ENCODE measurements at regions not wholly inside any gene's neighbourhood (a gene's known extent, or its start where the extent isn't known, plus 50 kb on each side); places are given as distances from the start of the nearest gene placed in this dataset.

DNA sequence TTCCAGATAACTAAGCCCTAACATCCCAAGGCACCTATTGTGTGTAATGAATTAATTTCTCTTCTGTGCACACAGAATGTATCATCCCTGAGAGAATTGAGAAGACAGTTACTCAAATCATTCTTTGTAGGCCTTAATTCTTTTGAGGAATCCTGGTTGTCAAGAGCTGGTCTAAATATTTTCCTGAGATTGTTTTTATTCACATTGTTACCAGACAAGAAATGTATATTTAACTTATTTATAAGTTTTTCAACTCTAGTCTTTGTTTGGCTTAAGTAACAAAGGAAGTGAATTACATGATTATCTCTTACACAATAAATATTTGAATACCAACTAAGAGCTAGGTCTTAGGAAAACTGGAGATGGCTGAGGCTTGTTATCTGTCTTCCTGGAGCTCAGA, 169.4 kb downstream of the DACT1 start:
- POLR2A ChIA-PET, result no interaction called here
- CTCF ChIA-PET, result interaction anchor here (1.3 kb wide), 2 partner anchors 9 to 20 kb away, joined by 3 to 4 read pairs; no protein-coding TSS in a partner anchor
- TF ChIP-seq, protein P1, sequence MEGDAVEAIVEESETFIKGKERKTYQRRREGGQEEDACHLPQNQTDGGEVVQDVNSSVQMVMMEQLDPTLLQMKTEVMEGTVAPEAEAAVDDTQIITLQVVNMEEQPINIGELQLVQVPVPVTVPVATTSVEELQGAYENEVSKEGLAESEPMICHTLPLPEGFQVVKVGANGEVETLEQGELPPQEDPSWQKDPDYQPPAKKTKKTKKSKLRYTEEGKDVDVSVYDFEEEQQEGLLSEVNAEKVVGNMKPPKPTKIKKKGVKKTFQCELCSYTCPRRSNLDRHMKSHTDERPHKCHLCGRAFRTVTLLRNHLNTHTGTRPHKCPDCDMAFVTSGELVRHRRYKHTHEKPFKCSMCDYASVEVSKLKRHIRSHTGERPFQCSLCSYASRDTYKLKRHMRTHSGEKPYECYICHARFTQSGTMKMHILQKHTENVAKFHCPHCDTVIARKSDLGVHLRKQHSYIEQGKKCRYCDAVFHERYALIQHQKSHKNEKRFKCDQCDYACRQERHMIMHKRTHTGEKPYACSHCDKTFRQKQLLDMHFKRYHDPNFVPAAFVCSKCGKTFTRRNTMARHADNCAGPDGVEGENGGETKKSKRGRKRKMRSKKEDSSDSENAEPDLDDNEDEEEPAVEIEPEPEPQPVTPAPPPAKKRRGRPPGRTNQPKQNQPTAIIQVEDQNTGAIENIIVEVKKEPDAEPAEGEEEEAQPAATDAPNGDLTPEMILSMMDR (IDR thresholded peaks at IDR 0.05; ENCODE audit: control extremely low read depth, extremely low read depth, low read depth, missing control alignments), result no peak
- DNase-seq (ENCODE audit: extremely low spot score), result no peak

DNA sequence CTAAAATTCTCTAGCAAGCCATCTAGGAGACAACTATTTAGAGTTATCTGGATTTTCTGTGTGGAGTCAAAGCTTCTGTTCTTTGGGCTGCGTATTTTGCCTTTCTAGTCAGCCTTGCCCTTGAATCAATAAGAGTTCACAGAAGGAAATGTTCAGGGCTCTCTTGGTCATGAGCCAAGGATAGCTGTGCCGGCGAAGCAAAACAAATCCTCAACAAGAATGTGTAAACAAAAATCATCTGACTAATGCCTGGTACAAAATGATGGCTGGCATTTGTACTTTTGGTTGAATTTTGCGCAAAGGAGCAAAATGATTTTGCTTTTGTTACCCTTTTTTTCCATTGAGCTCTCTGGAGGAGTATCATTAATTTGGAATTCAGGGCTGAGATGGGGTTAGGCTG, 171.1 kb downstream of the DACT1 start:
- DNase-seq (ENCODE audit: extremely low spot score), result no peak
- POLR2A ChIA-PET, result no interaction called here
- CTCF ChIA-PET, result interaction anchor here (1.0 to 1.3 kb wide), 2 partner anchors 10 to 14 kb away, joined by 3 read pairs; no protein-coding TSS in a partner anchor
- TF ChIP-seq, protein P1 (IDR thresholded peaks at IDR 0.05; ENCODE audit: control extremely low read depth, extremely low read depth, low read depth, missing control alignments), result no peak

DNA sequence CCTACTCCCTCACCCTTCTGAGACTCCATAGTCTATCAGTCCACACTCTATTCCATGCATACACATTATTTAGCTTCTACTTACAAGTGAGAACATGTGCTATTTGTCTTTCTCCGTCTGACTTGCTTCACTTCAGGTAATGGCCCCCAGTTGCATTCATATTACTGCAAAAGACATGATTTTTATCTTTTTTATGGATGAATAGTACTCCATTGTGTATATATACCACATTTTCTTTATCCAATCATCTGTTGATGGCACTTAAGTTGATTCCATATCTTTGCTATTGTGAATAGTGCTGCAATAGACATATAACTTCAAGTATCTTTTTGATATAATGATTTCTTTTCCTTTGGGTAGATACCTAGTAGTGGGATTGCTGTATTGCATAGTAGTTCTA, 171.8 kb downstream of the DACT1 start:
- TF ChIP-seq, protein P1 (IDR thresholded peaks at IDR 0.05; ENCODE audit: control extremely low read depth, extremely low read depth, low read depth, missing control alignments), result no peak
- ChIA-PET CTCF (interaction anchor here (1.0 to 1.3 kb wide), 3 partner anchors 10 to 13 kb away, joined by 3 to 6 read pairs (median 3); no protein-coding TSS in a partner anchor), POLR2A (no interaction called here)
- no peak for DNase-seq (ENCODE audit: extremely low spot score)

DNA sequence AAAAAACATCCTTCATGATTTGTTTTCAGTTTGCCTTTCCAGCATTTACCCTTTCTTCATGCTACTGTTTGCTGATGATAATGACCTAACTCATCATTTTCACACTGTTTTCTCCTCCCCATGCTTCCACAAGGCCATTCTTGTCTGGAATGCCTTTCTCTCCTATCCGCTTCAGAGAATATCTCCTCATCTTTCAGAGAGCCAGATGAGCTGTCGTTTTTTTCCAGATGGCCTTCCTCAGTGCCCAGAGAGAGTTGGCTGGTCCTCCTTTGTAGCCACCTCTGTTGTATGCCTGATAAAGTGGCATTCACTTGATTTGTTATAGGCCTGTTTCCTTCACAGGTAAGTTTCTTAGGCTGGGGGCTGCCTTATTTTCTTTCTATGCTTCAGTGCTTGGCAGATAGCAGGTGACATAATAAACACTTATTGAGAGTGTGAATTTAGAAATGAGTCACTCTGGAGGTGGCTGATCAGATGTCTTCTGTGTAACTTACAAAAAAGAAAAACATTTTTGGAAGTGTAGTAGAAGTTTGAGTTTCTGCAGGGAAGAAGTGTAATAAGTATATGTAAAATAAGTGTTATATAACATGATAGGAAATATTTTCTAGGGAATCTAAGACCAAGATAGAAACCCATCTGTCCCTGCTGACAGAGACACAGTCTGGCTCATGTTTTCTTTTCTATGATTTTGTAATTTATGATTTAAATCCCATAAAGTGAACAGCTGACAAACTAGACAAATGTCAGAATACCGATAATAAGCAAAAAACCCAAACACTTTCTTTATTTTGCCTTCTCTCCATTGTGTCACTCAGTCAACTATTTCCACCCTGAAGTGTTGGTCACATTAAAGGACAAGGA, 174.5 kb downstream of the DACT1 start:
- DNase-seq (ENCODE audit: extremely low spot score), result peak; percentile 36
- ChIA-PET POLR2A (no interaction called here), CTCF (interaction anchor here (0.9 to 1.1 kb wide), 2 partner anchors 15 kb away, joined by 3 read pairs; no protein-coding TSS in a partner anchor)
- TF ChIP-seq, protein P1 (IDR thresholded peaks at IDR 0.05; ENCODE audit: control extremely low read depth, extremely low read depth, low read depth, missing control alignments), result no peak

DNA sequence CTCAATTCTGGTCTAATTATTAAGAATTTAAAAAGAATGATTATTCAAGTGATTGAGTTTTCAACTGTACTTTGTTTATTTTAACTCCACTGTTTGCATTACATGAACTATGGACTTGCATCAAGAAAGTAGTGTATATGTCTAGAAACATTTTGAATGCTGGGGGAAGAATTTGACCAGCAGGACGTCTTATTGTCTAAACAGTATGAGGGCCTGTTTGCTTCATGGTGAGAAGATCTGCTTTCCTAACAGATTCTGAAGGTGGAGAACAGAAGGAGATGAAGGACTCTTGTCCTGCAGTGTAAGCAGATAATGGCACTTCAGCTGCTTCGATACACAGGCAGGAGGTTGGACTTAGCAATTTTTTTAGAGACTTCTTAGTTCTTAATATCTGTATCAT, 176.0 kb downstream of the DACT1 start:
- ChIA-PET POLR2A (no interaction called here), CTCF (interaction anchor here (1.0 to 1.2 kb wide), 2 partner anchors 9 to 15 kb away, joined by 3 to 4 read pairs; no protein-coding TSS in a partner anchor)
- TF ChIP-seq, protein P1 (IDR thresholded peaks at IDR 0.05; ENCODE audit: control extremely low read depth, extremely low read depth, low read depth, missing control alignments), result no peak
- DNase-seq (ENCODE audit: extremely low spot score), result no peak

DNA sequence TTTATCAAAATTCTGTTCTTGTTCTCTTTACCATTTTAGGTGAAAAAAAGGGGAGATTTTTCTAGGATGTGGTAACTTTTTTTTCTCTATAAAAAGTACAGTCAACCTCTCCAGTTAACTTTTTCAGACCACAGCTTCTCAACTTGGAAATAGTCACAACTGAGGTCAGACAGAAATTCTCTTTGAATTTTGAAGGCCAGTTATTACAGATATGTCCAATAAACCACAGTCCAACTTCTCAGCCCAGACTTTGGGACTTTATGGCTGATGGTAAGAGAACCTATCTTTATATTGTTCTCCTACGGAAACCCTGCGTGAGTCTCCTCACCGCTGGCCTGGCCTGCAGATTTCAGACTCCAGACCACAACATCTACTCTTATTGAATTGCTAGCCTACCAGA, 176.7 kb downstream of the DACT1 start:
- ChIA-PET CTCF (no interaction called here), POLR2A (no interaction called here)
- TF ChIP-seq, protein P1 (IDR thresholded peaks at IDR 0.05; ENCODE audit: control extremely low read depth, extremely low read depth, low read depth, missing control alignments), result no peak
- no peak for DNase-seq (ENCODE audit: extremely low spot score)
